ENCODE measurements at regions not wholly inside any gene's neighbourhood (a gene's known extent, or its start where the extent isn't known, plus 50 kb on each side); places are given as distances from the start of the nearest gene placed in this dataset.
"Not testable (repeated sequence)": the region's sequence is repeated elsewhere in the genome, so short reads cannot be mapped to it uniquely, and the experiment has no call there.

DNA sequence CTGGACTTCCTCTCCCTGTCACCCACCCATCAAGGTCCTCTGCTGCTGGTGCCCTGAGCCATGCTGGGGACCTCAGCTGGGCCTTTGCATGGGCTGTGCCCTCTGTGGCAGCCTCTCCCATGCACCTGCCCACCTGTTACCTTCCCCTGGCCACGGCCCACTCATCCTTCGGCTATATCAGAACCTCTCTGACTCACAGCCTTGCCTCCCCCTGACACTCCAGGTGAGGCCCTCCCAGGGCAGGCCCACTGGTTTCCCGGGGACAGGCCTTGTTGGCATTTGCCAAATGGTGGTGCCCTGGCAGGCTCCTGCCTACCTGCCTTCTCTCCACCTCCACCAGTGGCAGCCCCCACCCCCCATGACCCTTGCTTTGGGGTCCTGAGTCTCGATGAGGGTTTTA lies 73.7 kb upstream of the PRR5 start:
- DNase-seq, result no peak

DNA sequence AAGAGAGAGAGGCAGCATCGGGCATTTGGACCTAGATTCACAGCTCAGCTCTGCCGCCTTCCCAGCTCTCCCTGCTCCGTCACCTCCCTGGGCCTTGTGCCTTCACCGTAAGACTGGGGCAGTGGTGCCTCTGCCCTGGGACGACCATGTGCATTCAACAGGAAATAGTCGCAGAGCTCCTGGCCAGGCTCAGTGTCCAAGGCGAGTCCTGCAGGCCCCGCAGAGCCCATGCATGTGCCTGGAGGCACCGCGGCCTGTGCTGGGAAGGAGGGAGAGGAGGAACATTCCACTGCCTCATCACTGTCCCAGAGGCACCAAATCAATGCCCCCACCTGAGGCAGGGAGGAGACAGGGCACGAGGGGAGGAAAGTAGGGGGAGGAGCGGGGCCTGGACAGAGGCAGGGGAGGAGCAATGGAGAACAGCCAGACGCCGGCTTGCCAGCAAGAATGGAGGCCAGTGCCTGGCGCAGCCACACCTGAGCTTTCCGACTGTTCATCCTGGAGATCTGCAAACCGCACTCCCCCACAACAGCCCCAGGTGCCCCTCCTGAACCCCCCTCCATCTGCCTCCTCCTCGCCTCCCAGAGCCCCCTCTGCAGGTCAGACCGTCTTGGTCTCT lies 74.4 kb upstream of the PRR5 start:
- DNase-seq, result no peak

DNA sequence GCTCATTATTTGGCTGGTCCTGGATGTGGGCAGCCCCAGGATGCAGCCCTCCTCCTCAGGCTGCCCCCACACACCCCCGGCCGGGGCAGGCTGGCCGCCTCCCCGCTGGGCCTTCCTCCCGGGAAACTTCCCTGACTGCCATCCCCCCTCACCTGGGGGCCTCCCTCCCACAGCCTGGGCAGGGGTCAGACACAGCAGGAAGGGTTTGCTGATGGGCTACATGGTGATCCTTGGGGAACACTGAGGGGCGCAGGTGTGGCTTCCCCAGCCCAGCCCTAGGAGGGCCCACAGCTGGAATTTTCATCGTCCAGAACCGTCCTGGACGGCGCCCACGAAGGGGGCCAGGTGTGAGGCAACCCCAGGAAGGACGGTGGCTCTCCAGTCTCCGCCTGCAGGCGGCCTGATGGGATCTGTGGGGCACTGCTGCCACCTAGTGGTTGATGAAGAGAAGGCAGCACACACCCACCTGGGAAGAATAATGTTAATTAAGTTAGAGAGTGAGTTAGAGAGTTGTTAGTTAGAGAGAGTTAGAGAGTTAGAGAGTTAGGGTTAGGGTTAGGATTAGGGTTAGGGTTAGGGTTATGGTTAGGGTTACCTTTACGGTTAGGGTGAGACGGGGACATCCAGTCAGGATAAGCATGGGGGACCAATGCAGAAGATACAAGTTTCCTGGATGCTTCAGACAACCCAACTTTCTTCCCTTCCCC lies 75.9 kb upstream of the PRR5 start:
- peak; percentile 30 for DNase-seq

DNA sequence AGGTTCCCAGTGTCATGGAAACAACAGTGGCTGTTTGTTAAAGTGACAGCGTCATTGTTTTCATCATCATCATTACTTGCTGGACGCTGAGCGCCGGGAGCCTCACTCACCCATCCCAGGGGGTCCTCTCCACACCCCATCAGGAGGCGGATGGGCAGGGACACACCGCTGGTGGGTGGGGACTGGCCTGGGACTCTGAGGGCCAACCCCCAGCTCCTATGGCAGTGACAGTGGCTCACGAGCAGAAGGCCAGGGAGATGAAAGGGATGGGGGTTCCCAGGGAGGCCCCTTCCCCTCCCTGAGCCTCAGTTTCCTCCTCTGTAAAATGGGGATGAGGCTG lies 76.6 kb upstream of the PRR5 start:
- DNase-seq, result no peak

GRCh38 chr22:44624689-44625420 lies 77.1 kb upstream of the PRR5 start:
- DNase-seq, result no peak

DNA sequence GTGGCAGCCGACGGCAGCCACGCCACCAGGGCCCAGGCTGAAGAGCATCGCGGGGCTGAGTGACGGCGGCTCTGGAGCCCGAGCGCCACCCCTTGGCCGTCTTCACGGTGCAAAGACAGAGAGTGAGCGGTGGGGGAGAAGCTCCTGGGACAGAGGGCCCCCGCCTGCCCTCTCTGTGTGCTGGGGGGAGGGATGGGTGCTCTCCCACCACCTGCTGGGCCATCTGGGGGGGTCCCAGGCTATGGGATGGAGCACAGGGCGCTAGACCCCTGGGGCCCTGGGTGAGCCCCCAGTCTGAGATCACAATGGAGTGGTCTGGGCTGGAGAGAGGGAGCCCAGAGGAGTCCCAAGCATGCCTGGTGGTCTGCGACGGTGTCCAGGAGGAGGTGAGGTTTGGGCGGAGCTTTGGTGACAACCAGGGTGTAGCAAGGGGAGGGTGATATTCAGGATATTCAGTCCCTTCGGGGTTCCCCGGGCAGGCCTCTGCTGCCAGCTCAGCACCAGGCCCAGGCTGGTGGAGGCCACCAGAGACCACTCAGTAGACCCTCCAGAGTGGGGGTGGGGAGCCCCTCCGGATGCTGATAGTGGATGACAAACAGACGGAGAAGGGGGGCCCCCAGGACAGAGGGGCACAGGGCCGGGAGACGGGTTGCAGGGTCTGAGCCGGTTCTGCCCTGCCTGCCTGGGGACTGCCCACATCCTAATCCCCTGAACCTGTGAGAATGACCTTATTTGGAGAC lies 78.1 kb upstream of the PRR5 start:
- DNase-seq, result no peak

GRCh38 chr22:44622679-44623078 lies 79.3 kb upstream of the PRR5 start:
- DNase-seq, result no peak

GRCh38 chr22:44622147-44622427 lies 79.9 kb upstream of the PRR5 start:
- DNase-seq, result peak; percentile 27

- DNase-seq, result no peak
Measured at GRCh38 chr22:44621401-44622146, 80.4 kb upstream of the PRR5 start.

- no peak for DNase-seq
Measured at GRCh38 chr22:44620841-44621257, 81.2 kb upstream of the PRR5 start.

DNA sequence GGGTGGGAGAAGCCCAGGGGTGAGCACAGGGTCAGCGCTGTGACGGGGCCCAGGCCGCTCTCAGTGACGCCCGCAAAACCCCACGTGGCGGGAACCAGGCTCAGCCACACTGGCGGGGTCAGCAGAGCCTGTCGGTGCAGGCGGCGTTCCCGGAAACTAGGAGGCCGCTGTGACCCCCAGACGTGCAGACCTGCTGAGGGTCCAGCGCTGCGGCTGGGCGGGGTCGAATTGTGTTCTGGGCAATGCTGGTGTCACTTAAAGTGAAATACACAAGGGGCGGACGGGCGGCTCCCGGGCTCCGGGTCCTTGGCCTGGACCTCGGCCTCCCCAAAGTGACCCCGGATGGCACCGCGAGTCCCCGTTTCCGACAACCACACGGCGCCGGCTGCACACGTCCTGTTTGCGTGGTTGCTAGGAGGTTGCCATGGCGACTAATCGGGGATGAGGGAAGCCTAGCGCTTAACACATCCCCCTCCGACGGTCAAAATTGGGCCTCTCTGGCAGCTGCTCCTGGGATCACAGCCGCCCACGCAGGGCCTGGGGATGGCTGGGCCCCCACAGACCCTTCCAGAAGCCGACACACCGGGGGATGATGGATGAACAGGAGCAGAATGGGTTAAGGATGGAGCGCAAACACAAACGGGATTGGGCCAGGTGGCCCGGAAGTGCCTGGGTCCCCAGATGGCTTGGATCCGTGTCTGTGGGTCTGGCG lies 81.7 kb upstream of the PRR5 start:
- DNase-seq, result peak; percentile 84

- DNase-seq, result not testable (repeated sequence)
Measured at GRCh38 chr22:44619560-44620128, 82.4 kb upstream of the PRR5 start.

DNA sequence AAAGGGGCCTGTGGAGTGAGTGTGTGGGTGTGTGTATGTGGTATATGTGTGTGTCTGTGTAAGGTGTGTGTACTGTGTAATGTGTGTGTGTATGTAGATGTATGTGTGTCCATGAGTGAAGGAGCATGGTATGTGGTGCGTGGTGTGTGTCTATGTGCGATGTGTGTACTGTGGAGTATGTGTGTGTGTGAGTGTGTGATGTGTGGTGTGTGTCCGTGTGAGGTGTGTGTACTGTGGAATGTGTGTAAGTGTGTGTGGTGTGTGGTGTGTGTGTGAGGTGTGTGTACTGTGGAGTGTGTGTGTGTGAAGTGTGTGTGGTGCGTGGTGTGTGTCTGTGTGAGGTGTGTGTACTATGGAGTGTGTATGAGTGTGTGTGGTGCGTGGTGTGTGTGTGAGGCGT lies 83.1 kb upstream of the PRR5 start:
- not testable (repeated sequence) for DNase-seq

DNA sequence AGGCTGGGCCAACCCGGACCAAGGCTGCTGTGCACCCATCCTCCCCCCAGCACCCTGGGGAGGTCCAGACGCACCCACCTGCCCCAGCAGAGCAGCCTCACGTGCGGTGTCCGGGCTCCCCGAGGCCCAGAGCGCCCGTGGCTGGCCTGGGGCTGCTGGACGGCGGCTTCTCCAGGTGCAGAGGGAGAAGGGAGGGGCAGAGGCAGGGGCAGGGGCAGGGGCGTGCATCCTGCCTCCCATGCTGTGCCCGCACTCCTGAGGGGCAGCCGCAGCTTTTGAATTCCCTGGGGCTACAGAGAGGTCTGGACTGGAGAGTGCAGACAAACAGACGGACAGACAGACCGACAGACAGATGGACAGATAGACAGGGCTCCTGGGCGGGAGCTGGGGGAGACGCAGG lies 83.6 kb upstream of the PRR5 start:
- DNase-seq, result no peak

DNA sequence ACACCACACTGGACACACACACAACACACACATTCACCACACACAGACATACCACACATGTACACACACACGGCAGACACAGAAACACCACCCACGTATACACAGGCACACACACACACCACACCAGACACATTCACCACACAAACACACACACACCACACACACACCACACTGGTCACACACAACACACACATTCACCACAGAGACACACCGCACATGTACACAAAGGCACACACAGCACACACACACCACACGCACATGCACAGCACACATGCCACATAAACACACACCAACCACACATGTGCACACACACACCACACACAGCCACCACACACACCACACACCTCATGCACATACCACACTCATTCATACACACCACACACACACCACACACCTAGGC lies 84.2 kb upstream of the PRR5 start:
- no peak for DNase-seq

DNA sequence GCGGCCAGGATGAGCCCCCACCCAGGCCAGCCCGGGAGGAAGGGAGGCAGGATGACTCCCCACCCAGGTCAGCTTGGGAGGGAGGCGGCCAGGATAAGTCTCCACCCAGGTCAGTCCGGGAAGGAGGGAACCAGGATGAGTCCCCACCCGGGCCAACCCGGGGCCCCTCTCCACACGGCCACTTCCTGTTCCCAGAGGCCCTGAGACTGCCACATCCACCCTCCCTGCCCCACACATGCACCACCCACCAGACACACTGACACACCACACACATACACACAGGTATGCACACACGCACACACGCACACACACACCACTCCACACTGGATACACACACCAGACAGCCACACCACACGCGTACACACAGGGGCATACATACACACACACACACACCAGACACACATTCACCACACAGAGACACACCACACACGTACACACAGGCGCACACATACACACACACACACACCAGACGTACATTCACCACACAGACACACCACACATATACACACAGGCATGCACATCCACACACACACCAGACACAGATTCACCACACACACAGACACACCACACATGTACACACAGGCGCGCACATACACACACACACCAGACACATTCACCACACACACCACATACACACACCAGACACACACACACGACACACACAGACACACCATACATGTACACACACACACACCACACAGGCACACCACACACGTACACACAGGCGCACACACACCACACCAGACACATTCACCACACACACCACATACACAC lies 84.9 kb upstream of the PRR5 start:
- no peak for DNase-seq

- DNase-seq, result no peak
Measured at GRCh38 chr22:44616461-44616860, 85.5 kb upstream of the PRR5 start.

- no peak for DNase-seq
Measured at GRCh38 chr22:44615602-44616180, 86.3 kb upstream of the PRR5 start.

GRCh38 chr22:44615146-44615545 lies 86.9 kb upstream of the PRR5 start:
- no peak for DNase-seq

- DNase-seq, result no peak
Measured at GRCh38 chr22:44613196-44613595, 88.8 kb upstream of the PRR5 start.

All from NCI-H2227 treated with DMSO at 0.1 percent for 48 hours (cell line).